Suprapubic skin (tissue), 4 donors: ENCODE measurements at regions not wholly inside any gene's neighbourhood (a gene's known extent, or its start where the extent isn't known, plus 50 kb on each side); places are given as distances from the start of the nearest gene placed in this dataset.

Experiments
- CTCF ChIP-seq, 2 donors: fragments of 200-600 bp in 1 of 2; fragments of 450-650 bp in 1 of 2; sonication (generic) in 1 of 2; IDR thresholded peaks; one replicate each; pipeline ENCODE4 v1.5.1; 2016 to 2019; ENCODE audit warnings: antibody characterized with exemption in 2 of 2, mild to moderate bottlenecking in 1 of 2, moderate library complexity in 1 of 2
- EP300 ChIP-seq: sonication (generic); formaldehyde crosslinking; IDR thresholded peaks from one replicate; pipeline ENCODE4 v1.6.1; 2017; ENCODE audit warnings: antibody characterized with exemption
- POLR2A ChIP-seq, 2 donors: fragments of 450-650 bp; IDR thresholded peaks; one replicate each; pipeline ENCODE4 v1.6.1; 2017; ENCODE audit warnings: antibody characterized with exemption in 2 of 2, mild to moderate bottlenecking in 2 of 2, moderate library complexity in 2 of 2
- POLR2AphosphoS5 ChIP-seq, 3 donors: sonication (generic); formaldehyde crosslinking; IDR thresholded peaks; one replicate each; pipeline ENCODE4 v1.6.1; 2017; ENCODE audit warnings: antibody characterized with exemption in 3 of 3

- TF ChIP-seq CTCF (IDR thresholded peaks at IDR 0.05) (no peak), EP300 (no peak), POLR2A (IDR thresholded peaks at IDR 0.05) (no peak), POLR2AphosphoS5 (IDR thresholded peaks at IDR 0.05) (no peak)
Measured at GRCh38 chr11:134957540-134958335, 545.7 kb upstream of the B3GAT1 start.
